ENCODE measurements at regions not wholly inside any gene's neighbourhood (a gene's known extent, or its start where the extent isn't known, plus 50 kb on each side); places are given as distances from the start of the nearest gene placed in this dataset.
"Not testable (repeated sequence)": the region's sequence is repeated elsewhere in the genome, so short reads cannot be mapped to it uniquely, and the experiment has no call there.

- no peak for DNase-seq (ENCODE audit: low read depth in 3 of 3, low spot score in 2 of 3)
Measured at GRCh38 chr4:54568184-54568583, 89.6 kb upstream of the KIT start.

GRCh38 chr4:54570822-54571221, 86.9 kb upstream of the KIT start:
- DNase-seq (ENCODE audit: low read depth in 3 of 3, low spot score in 2 of 3), result no peak

- no peak for DNase-seq (ENCODE audit: low read depth in 3 of 3, low spot score in 2 of 3)
Measured at GRCh38 chr4:54571293-54572151, 86.2 kb upstream of the KIT start.

- DNase-seq (ENCODE audit: low read depth in 3 of 3, low spot score in 2 of 3), result no peak
Measured at GRCh38 chr4:54572152-54572542, 85.6 kb upstream of the KIT start.

- no peak for DNase-seq (ENCODE audit: low read depth in 3 of 3, low spot score in 2 of 3)
Measured at GRCh38 chr4:54574500-54574899, 83.3 kb upstream of the KIT start.

GRCh38 chr4:54575919-54576318, 81.8 kb upstream of the KIT start:
- DNase-seq (ENCODE audit: low read depth in 3 of 3, low spot score in 2 of 3), result no peak

GRCh38 chr4:54581807-54582206, 76.0 kb upstream of the KIT start:
- no peak for DNase-seq (ENCODE audit: low read depth in 3 of 3, low spot score in 2 of 3)

- DNase-seq (ENCODE audit: low read depth in 3 of 3, low spot score in 2 of 3), result no peak
Measured at GRCh38 chr4:54585321-54586000, 72.3 kb upstream of the KIT start.

GRCh38 chr4:54586320-54586955, 71.3 kb upstream of the KIT start:
- DNase-seq (ENCODE audit: low read depth in 3 of 3, low spot score in 2 of 3), result no peak

GRCh38 chr4:54587107-54587891, 70.5 kb upstream of the KIT start:
- no peak for DNase-seq (ENCODE audit: low read depth in 3 of 3, low spot score in 2 of 3)

GRCh38 chr4:54588404-54588803, 69.4 kb upstream of the KIT start:
- no peak for DNase-seq (ENCODE audit: low read depth in 3 of 3, low spot score in 2 of 3)

- DNase-seq (ENCODE audit: low read depth in 3 of 3, low spot score in 2 of 3), result no peak
Measured at GRCh38 chr4:54589586-54589985, 68.2 kb upstream of the KIT start.

GRCh38 chr4:54593795-54594322, 63.9 kb upstream of the KIT start:
- no peak for DNase-seq (ENCODE audit: low read depth in 3 of 3, low spot score in 2 of 3)

GRCh38 chr4:54596201-54596600, 61.6 kb upstream of the KIT start:
- DNase-seq (ENCODE audit: low read depth in 3 of 3, low spot score in 2 of 3), result no peak

GRCh38 chr4:54597678-54598077, 60.1 kb upstream of the KIT start:
- not testable (repeated sequence) for DNase-seq (ENCODE audit: low read depth in 3 of 3, low spot score in 2 of 3)

GRCh38 chr4:54602175-54602574, 55.6 kb upstream of the KIT start:
- not testable (repeated sequence) for DNase-seq (ENCODE audit: low read depth in 3 of 3, low spot score in 2 of 3)

GRCh38 chr4:54607067-54607466, 50.7 kb upstream of the KIT start:
- no peak for DNase-seq (ENCODE audit: low read depth in 3 of 3, low spot score in 2 of 3)

GRCh38 chr4:54607521-54607920, 50.2 kb upstream of the KIT start:
- no peak for DNase-seq (ENCODE audit: low read depth in 3 of 3, low spot score in 2 of 3)
